HepG2 (cell line): ENCODE measurements at regions not wholly inside any gene's neighbourhood (a gene's known extent, or its start where the extent isn't known, plus 50 kb on each side); places are given as distances from the start of the nearest gene placed in this dataset.

ENCODE experiments used
- ARHGAP35 ChIP-seq: sonication (generic); formaldehyde crosslinking; IDR thresholded peaks from 2 replicates; pipeline ENCODE4 v1.9.0; 2022; ENCODE audit warnings: mild to moderate bottlenecking, inconsistent platforms, moderate library complexity, missing genetic modification reagents, borderline replicate concordance
- CTCF ChIP-seq: sonication (generic); formaldehyde crosslinking; IDR thresholded peaks from 2 replicates; pipeline ENCODE4 v1.5.0; 2020; ENCODE audit warnings: mild to moderate bottlenecking, missing genetic modification reagents, moderate library complexity
- DNMT3B ChIP-seq: conservative IDR thresholded peaks from 2 replicates; pipeline ENCODE4 v1.6.1; 2016; ENCODE audit warnings: missing biosample characterization, control low read depth
- FOSL2 ChIP-seq: sonication (generic); formaldehyde crosslinking; IDR thresholded peaks from 2 replicates; pipeline ENCODE4 v1.4.0; 2020; ENCODE audit warnings: missing genetic modification reagents
- GATAD1 ChIP-seq: IDR thresholded peaks from 2 replicates; pipeline ENCODE4 v1.6.1; 2016; ENCODE audit warnings: missing genetic modification reagents, missing compliant biosample characterization
- JUN ChIP-seq: sonication (generic); formaldehyde crosslinking; IDR thresholded peaks from 2 replicates; pipeline ENCODE4 v1.4.0; 2020; ENCODE audit warnings: mild to moderate bottlenecking, missing genetic modification reagents
- KLF12 ChIP-seq: sonication (generic); formaldehyde crosslinking; IDR thresholded peaks from 2 replicates; pipeline ENCODE4 v1.4.0; 2020; ENCODE audit warnings: missing genetic modification reagents, borderline replicate concordance
- NFE2L1 ChIP-seq: sonication (generic); formaldehyde crosslinking; IDR thresholded peaks from 2 replicates; pipeline ENCODE4 v1.4.0; 2020; ENCODE audit warnings: missing genetic modification reagents, mild to moderate bottlenecking, borderline replicate concordance
- PATZ1 ChIP-seq: sonication (generic); formaldehyde crosslinking; IDR thresholded peaks from 2 replicates; pipeline ENCODE4 v1.4.0; 2020; ENCODE audit warnings: missing genetic modification reagents
- PHF8 ChIP-seq: sonication (generic); formaldehyde crosslinking; IDR thresholded peaks from 2 replicates; pipeline ENCODE4 v1.5.0; 2020; ENCODE audit warnings: missing genetic modification reagents
- SMAD3 ChIP-seq: sonication (generic); formaldehyde crosslinking; IDR thresholded peaks from 2 replicates; pipeline ENCODE4 v1.4.0; 2020; ENCODE audit warnings: missing genetic modification reagents
- ZNF253 ChIP-seq: sonication (generic); formaldehyde crosslinking; IDR thresholded peaks from 2 replicates; pipeline ENCODE4 v1.8.0; 2022; ENCODE audit warnings: mild to moderate bottlenecking, missing genetic modification reagents, borderline replicate concordance
- ZNF691 ChIP-seq: sonication (generic); formaldehyde crosslinking; IDR thresholded peaks from 2 replicates; pipeline ENCODE4 v1.4.0; 2020; ENCODE audit warnings: missing genetic modification reagents, low read depth, mild to moderate bottlenecking, borderline replicate concordance

- TF ChIP-seq ZNF691 (CRISPR knock-in tag) (no peak), DNMT3B (CRISPR knock-in tag) (no peak), ARHGAP35 (CRISPR knock-in tag) (no peak), PHF8 (CRISPR knock-in tag) (no peak), FOSL2 (CRISPR knock-in tag) (no peak), KLF12 (CRISPR knock-in tag) (no peak), NFE2L1 (CRISPR knock-in tag) (no peak), JUN (no peak), GATAD1 (CRISPR knock-in tag) (no peak), CTCF (CRISPR knock-in tag) (no peak), ZNF253 (CRISPR knock-in tag) (no peak), SMAD3 (no peak), PATZ1 (CRISPR knock-in tag) (no peak)
These were observed 1141.0 kb upstream of the PRR20A start for GRCh38 chr13:55999709-56000108.
